ENCODE measurements at regions not wholly inside any gene's neighbourhood (a gene's known extent, or its start where the extent isn't known, plus 50 kb on each side); places are given as distances from the start of the nearest gene placed in this dataset.
"Not testable (repeated sequence)": the region's sequence is repeated elsewhere in the genome, so short reads cannot be mapped to it uniquely, and the experiment has no call there.

GRCh38 chr9:138174954-138175353 lies 297.4 kb downstream of the CACNA1B start:
- not testable (repeated sequence) for H3K79me2 ChIP-seq (ENCODE audit: control insufficient read depth, insufficient read depth, low read length, poor library complexity); H4K8ac ChIP-seq (ENCODE audit: low read depth, low read length); DNase-seq; H3K36me3 ChIP-seq (ENCODE audit: control insufficient read depth in 1 of 2, insufficient read depth in 2 of 2, low read length in 2 of 2); H2BK12ac ChIP-seq (ENCODE audit: low read length); H2BK5ac ChIP-seq (ENCODE audit: low read depth, low read length, poor library complexity); H2BK120ac ChIP-seq (ENCODE audit: insufficient read depth, low read length, poor library complexity); H3K4me3 ChIP-seq (ENCODE audit: low read depth, low read length); H3K4ac ChIP-seq (ENCODE audit: low read depth, low read length); H2AFZ ChIP-seq (ENCODE audit: insufficient read depth, low read length, poor library complexity); H4K12ac ChIP-seq (ENCODE audit: low read depth, low read length); H3K14ac ChIP-seq (ENCODE audit: low read length); H3K27ac ChIP-seq (ENCODE audit: low read depth, low read length); H3K4me1 ChIP-seq (ENCODE audit: control insufficient read depth in 1 of 2, insufficient read depth in 2 of 2, low read length in 2 of 2); H4K91ac ChIP-seq (ENCODE audit: low read depth, low read length); H3K27me3 ChIP-seq (ENCODE audit: insufficient read depth, low read length); H3K23ac ChIP-seq (ENCODE audit: low read length); H3K18ac ChIP-seq (ENCODE audit: low read length); H3K79me1 ChIP-seq (ENCODE audit: low read length); H3K9ac ChIP-seq (ENCODE audit: low read length); H3K4me2 ChIP-seq (ENCODE audit: low read length); H2AK5ac ChIP-seq (ENCODE audit: low read length)
- no CpG with 5 or more reads among the region's 30 CpGs for WGBS (ENCODE audit: extremely low coverage, insufficient coverage, insufficient read length)
- peaks cover 23% of the 10 kb centered on the region for H3K9me3 ChIP-seq (ENCODE audit: insufficient read depth, low read depth, low read length)

DNA sequence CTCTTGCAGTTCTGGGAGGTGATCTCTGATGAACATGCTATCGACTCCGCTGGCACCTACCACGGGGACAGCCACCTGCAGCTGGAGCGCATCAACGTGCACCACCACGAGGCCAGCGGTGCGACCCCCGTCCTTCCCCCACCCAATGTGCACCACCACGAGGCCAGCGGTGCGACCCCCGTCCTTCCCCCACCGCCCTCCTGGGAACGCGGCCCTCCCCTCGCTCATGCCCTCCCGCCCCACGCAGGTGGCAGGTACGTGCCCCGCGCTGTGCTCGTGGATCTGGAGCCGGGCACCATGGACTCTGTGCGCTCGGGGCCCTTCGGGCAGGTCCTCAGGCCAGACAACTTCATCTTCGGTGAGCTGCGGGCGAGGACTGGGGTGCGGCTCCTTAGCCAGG lies 297.8 kb downstream of the CACNA1B start:
- H3K27ac ChIP-seq (ENCODE audit: low read depth, low read length); H3K14ac ChIP-seq (ENCODE audit: low read length); H4K8ac ChIP-seq (ENCODE audit: low read depth, low read length); H3K18ac ChIP-seq (ENCODE audit: low read length); H3K36me3 ChIP-seq (ENCODE audit: control insufficient read depth in 1 of 2, insufficient read depth in 2 of 2, low read length in 2 of 2); DNase-seq; H3K4ac ChIP-seq (ENCODE audit: low read depth, low read length); H2BK12ac ChIP-seq (ENCODE audit: low read length); H2AK5ac ChIP-seq (ENCODE audit: low read length); H4K91ac ChIP-seq (ENCODE audit: low read depth, low read length); H3K4me2 ChIP-seq (ENCODE audit: low read length); H3K27me3 ChIP-seq (ENCODE audit: insufficient read depth, low read length); H3K4me3 ChIP-seq (ENCODE audit: low read depth, low read length); H3K79me2 ChIP-seq (ENCODE audit: control insufficient read depth, insufficient read depth, low read length, poor library complexity); H2BK5ac ChIP-seq (ENCODE audit: low read depth, low read length, poor library complexity); H4K12ac ChIP-seq (ENCODE audit: low read depth, low read length); H2BK120ac ChIP-seq (ENCODE audit: insufficient read depth, low read length, poor library complexity); H3K9ac ChIP-seq (ENCODE audit: low read length); H2AFZ ChIP-seq (ENCODE audit: insufficient read depth, low read length, poor library complexity); H3K23ac ChIP-seq (ENCODE audit: low read length); H3K4me1 ChIP-seq (ENCODE audit: control insufficient read depth in 1 of 2, insufficient read depth in 2 of 2, low read length in 2 of 2); H3K79me1 ChIP-seq (ENCODE audit: low read length): not testable (repeated sequence)
- no CpG with 5 or more reads among the region's 31 CpGs for WGBS (ENCODE audit: extremely low coverage, insufficient coverage, insufficient read length)
- H3K9me3 ChIP-seq (ENCODE audit: insufficient read depth, low read depth, low read length), result peaks cover 23% of the 10 kb centered on the region

GRCh38 chr9:138177091-138177490 lies 299.5 kb downstream of the CACNA1B start:
- H2BK5ac ChIP-seq (ENCODE audit: low read depth, low read length, poor library complexity); H3K4me3 ChIP-seq (ENCODE audit: low read depth, low read length); H3K79me1 ChIP-seq (ENCODE audit: low read length); H3K27me3 ChIP-seq (ENCODE audit: insufficient read depth, low read length); H3K79me2 ChIP-seq (ENCODE audit: control insufficient read depth, insufficient read depth, low read length, poor library complexity); H2AFZ ChIP-seq (ENCODE audit: insufficient read depth, low read length, poor library complexity); H3K9ac ChIP-seq (ENCODE audit: low read length); H2BK12ac ChIP-seq (ENCODE audit: low read length); DNase-seq; H2BK120ac ChIP-seq (ENCODE audit: insufficient read depth, low read length, poor library complexity); H4K12ac ChIP-seq (ENCODE audit: low read depth, low read length); H4K8ac ChIP-seq (ENCODE audit: low read depth, low read length); H4K91ac ChIP-seq (ENCODE audit: low read depth, low read length); H3K27ac ChIP-seq (ENCODE audit: low read depth, low read length); H3K14ac ChIP-seq (ENCODE audit: low read length); H2AK5ac ChIP-seq (ENCODE audit: low read length); H3K4me2 ChIP-seq (ENCODE audit: low read length); H3K4me1 ChIP-seq (ENCODE audit: control insufficient read depth in 1 of 2, insufficient read depth in 2 of 2, low read length in 2 of 2); H3K18ac ChIP-seq (ENCODE audit: low read length); H3K36me3 ChIP-seq (ENCODE audit: control insufficient read depth in 1 of 2, insufficient read depth in 2 of 2, low read length in 2 of 2); H3K4ac ChIP-seq (ENCODE audit: low read depth, low read length); H3K23ac ChIP-seq (ENCODE audit: low read length): not testable (repeated sequence)
- no CpG with 5 or more reads among the region's 9 CpGs for WGBS (ENCODE audit: extremely low coverage, insufficient coverage, insufficient read length)
- H3K9me3 ChIP-seq (ENCODE audit: insufficient read depth, low read depth, low read length), result peaks cover 23% of the 10 kb centered on the region

DNA sequence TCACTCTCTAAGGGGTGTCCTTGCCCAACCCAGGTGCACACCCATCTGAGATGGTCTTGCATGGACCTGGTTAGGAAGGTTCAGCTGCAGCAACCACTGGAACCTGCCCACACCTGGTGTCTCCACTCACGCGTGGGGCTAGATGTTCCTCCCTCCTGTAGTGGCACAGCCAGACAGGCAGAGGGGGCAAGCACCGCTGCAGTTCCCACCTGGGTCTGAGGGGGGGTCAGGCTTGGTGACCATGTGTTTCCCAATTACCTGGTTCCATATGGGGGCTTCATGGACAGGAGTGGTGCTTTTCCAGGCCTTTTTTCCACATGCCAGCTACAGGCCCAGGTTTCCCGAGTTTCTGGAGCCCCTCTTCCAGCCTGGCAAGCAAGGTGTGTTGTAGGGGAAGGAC lies 301.4 kb downstream of the CACNA1B start:
- not testable (repeated sequence) for H2BK12ac ChIP-seq (ENCODE audit: low read length); H3K18ac ChIP-seq (ENCODE audit: low read length); H3K14ac ChIP-seq (ENCODE audit: low read length); H3K4ac ChIP-seq (ENCODE audit: low read depth, low read length); H2BK5ac ChIP-seq (ENCODE audit: low read depth, low read length, poor library complexity); H3K27me3 ChIP-seq (ENCODE audit: insufficient read depth, low read length); H3K79me1 ChIP-seq (ENCODE audit: low read length); H4K12ac ChIP-seq (ENCODE audit: low read depth, low read length); H3K79me2 ChIP-seq (ENCODE audit: control insufficient read depth, insufficient read depth, low read length, poor library complexity); H3K4me1 ChIP-seq (ENCODE audit: control insufficient read depth in 1 of 2, insufficient read depth in 2 of 2, low read length in 2 of 2); H2AK5ac ChIP-seq (ENCODE audit: low read length); H4K8ac ChIP-seq (ENCODE audit: low read depth, low read length); DNase-seq; H3K4me2 ChIP-seq (ENCODE audit: low read length); H3K9ac ChIP-seq (ENCODE audit: low read length); H3K27ac ChIP-seq (ENCODE audit: low read depth, low read length); H3K36me3 ChIP-seq (ENCODE audit: control insufficient read depth in 1 of 2, insufficient read depth in 2 of 2, low read length in 2 of 2); H3K23ac ChIP-seq (ENCODE audit: low read length); H2AFZ ChIP-seq (ENCODE audit: insufficient read depth, low read length, poor library complexity); H2BK120ac ChIP-seq (ENCODE audit: insufficient read depth, low read length, poor library complexity); H3K4me3 ChIP-seq (ENCODE audit: low read depth, low read length); H4K91ac ChIP-seq (ENCODE audit: low read depth, low read length)
- H3K9me3 ChIP-seq (ENCODE audit: insufficient read depth, low read depth, low read length), result peaks cover 23% of the 10 kb centered on the region
- no CpG with 5 or more reads among the region's 4 CpGs for WGBS (ENCODE audit: extremely low coverage, insufficient coverage, insufficient read length)

Data from trophoblast cell (in vitro differentiated cells and primary cell).